ENCODE measurements at regions not wholly inside any gene's neighbourhood (a gene's known extent, or its start where the extent isn't known, plus 50 kb on each side); places are given as distances from the start of the nearest gene placed in this dataset.

DNA sequence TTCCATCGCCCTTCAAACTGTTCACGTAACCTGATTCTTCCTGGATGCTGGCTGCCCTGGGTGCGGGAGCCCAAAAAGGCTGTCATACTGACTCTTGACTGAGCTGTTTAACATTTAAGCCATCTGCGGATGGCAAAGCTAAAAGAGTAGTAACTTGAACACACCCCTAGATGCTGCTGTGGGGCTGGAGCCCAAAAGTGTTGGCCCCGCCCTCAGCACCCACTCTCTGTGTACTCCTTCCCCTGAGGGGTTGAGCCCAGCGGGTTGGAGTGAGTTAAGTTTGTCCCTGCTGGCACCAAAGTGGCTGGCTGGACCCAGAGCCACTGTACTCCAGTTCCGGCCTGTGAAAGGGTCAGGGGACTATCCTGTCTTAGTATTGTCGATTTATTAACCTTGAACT, 640.6 kb downstream of the PTPRU start:
- TF ChIP-seq, protein P1, sequence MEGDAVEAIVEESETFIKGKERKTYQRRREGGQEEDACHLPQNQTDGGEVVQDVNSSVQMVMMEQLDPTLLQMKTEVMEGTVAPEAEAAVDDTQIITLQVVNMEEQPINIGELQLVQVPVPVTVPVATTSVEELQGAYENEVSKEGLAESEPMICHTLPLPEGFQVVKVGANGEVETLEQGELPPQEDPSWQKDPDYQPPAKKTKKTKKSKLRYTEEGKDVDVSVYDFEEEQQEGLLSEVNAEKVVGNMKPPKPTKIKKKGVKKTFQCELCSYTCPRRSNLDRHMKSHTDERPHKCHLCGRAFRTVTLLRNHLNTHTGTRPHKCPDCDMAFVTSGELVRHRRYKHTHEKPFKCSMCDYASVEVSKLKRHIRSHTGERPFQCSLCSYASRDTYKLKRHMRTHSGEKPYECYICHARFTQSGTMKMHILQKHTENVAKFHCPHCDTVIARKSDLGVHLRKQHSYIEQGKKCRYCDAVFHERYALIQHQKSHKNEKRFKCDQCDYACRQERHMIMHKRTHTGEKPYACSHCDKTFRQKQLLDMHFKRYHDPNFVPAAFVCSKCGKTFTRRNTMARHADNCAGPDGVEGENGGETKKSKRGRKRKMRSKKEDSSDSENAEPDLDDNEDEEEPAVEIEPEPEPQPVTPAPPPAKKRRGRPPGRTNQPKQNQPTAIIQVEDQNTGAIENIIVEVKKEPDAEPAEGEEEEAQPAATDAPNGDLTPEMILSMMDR (optimal IDR thresholded peaks at IDR 0.05 in 1 of 3, IDR thresholded peaks at IDR 0.05 in 1 of 3, conservative IDR thresholded peaks at IDR 0.05 in 1 of 3; ENCODE audit: extremely low read depth in 1 of 3, insufficient read depth in 2 of 3, low read length in 3 of 3), result no peak
- TF ChIP-seq EZH2 (IDR thresholded peaks at IDR 0.05; ENCODE audit: low read length), result no peak
- Histone ChIP-seq H2AFZ (ENCODE audit: control insufficient read depth, low read length) (no peak overlapping the region), H3K79me2 (ENCODE audit: control insufficient read depth, insufficient read depth, low read length) (no peaks in the 10 kb centered on the region), H3K4me3 (ENCODE audit: control insufficient read depth in 2 of 3, extremely low read depth in 1 of 3, insufficient read depth in 2 of 3, low read depth in 1 of 3, low read length in 3 of 3) (no peak overlapping the region), H3K9me3 (ENCODE audit: control insufficient read depth, low read depth, low read length) (no peaks in the 10 kb centered on the region), H3K27ac (ENCODE audit: control insufficient read depth, insufficient read depth, low read length) (no peak overlapping the region), H3K4me1 (ENCODE audit: control insufficient read depth, extremely low read depth, insufficient read depth, low read length) (peaks cover 3% of the 10 kb centered on the region), H4K20me1 (ENCODE audit: control insufficient read depth, extremely low read depth, insufficient read depth, low read length) (no peaks in the 10 kb centered on the region), H3K9ac (ENCODE audit: control insufficient read depth, extremely low read depth, insufficient read depth, low read length) (no peak overlapping the region), H3K9me1 (ENCODE audit: control insufficient read depth, extremely low read depth, insufficient read depth, low read length) (no peaks in the 10 kb centered on the region), H3K36me3 (ENCODE audit: control insufficient read depth in 2 of 2, extremely low read depth in 1 of 2, insufficient read depth in 2 of 2, low read length in 2 of 2) (no peaks in the 10 kb centered on the region), H3K27me3 (ENCODE audit: control insufficient read depth, extremely low read depth, insufficient read depth, low read length) (peaks cover 4% of the 10 kb centered on the region), H3K4me2 (ENCODE audit: control insufficient read depth, extremely low read depth, insufficient read depth, low read depth, low read length) (no peak overlapping the region)
- dilution Hi-C loops (cut with MboI; ENCODE audit: extremely low pct_ligation_motif_present, low sequenced_read_pairs), result no loop called here
- FAIRE-seq (no peak), DNase-seq (ENCODE audit: low read depth, low spot score) (no peak)

DNA sequence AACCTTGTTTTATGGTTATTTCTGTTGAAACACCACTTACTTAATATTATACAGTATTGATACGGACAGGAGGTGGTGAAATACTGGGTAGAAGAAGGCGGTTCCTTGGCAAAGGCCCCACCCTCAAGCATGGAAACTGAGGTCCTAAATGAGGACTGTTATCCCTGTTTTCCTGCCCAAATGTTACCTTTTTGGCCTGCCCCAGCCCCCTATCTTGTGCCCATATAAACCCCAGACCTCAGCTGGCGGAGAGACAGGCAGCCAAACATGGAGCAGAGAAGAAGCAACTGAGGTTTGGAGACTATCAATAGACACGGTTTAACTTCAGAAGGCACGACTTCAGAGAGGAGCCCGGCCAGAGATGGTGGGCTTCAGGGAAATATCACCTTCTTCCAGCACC, 640.1 kb downstream of the PTPRU start:
- Histone ChIP-seq H3K79me2 (ENCODE audit: control insufficient read depth, insufficient read depth, low read length) (no peaks in the 10 kb centered on the region), H3K9ac (ENCODE audit: control insufficient read depth, extremely low read depth, insufficient read depth, low read length) (no peak overlapping the region), H3K27ac (ENCODE audit: control insufficient read depth, insufficient read depth, low read length) (no peak overlapping the region), H3K27me3 (ENCODE audit: control insufficient read depth, extremely low read depth, insufficient read depth, low read length) (peaks cover 4% of the 10 kb centered on the region), H3K4me1 (ENCODE audit: control insufficient read depth, extremely low read depth, insufficient read depth, low read length) (peaks cover 3% of the 10 kb centered on the region), H3K36me3 (ENCODE audit: control insufficient read depth in 2 of 2, extremely low read depth in 1 of 2, insufficient read depth in 2 of 2, low read length in 2 of 2) (no peaks in the 10 kb centered on the region), H4K20me1 (ENCODE audit: control insufficient read depth, extremely low read depth, insufficient read depth, low read length) (no peaks in the 10 kb centered on the region), H3K9me1 (ENCODE audit: control insufficient read depth, extremely low read depth, insufficient read depth, low read length) (no peaks in the 10 kb centered on the region), H3K4me2 (ENCODE audit: control insufficient read depth, extremely low read depth, insufficient read depth, low read depth, low read length) (no peak overlapping the region), H3K9me3 (ENCODE audit: control insufficient read depth, low read depth, low read length) (no peaks in the 10 kb centered on the region), H2AFZ (ENCODE audit: control insufficient read depth, low read length) (no peak overlapping the region), H3K4me3 (ENCODE audit: control insufficient read depth in 2 of 3, extremely low read depth in 1 of 3, insufficient read depth in 2 of 3, low read depth in 1 of 3, low read length in 3 of 3) (no peak overlapping the region)
- DNase-seq (ENCODE audit: low read depth, low spot score) (no peak), FAIRE-seq (no peak)
- dilution Hi-C loops (cut with MboI; ENCODE audit: extremely low pct_ligation_motif_present, low sequenced_read_pairs), result no loop called here
- TF ChIP-seq, protein P1 (optimal IDR thresholded peaks at IDR 0.05 in 1 of 3, IDR thresholded peaks at IDR 0.05 in 1 of 3, conservative IDR thresholded peaks at IDR 0.05 in 1 of 3; ENCODE audit: extremely low read depth in 1 of 3, insufficient read depth in 2 of 3, low read length in 3 of 3), result no peak
- TF ChIP-seq EZH2 (IDR thresholded peaks at IDR 0.05; ENCODE audit: low read length), result no peak

Measured in keratinocyte (primary cell).